Spleen (tissue), 7 donors: ENCODE measurements at regions not wholly inside any gene's neighbourhood (a gene's known extent, or its start where the extent isn't known, plus 50 kb on each side); places are given as distances from the start of the nearest gene placed in this dataset.

ENCODE experiments used
- CTCF ChIP-seq, 11 experiments: fragments of 200-600 bp in 7 of 11; fragments of 450-650 bp in 4 of 11; sonication (generic) in 4 of 11; IDR thresholded peaks in 8 of 11; conservative IDR thresholded peaks in 3 of 11; 1 replicate in 7 of 11; 2 replicates in 4 of 11; pipeline versions ENCODE4 v1.4.0 to v1.8.0; 2016 to 2021; ENCODE audit warnings: antibody characterized with exemption in 11 of 11, inconsistent platforms in 4 of 11, mild to moderate bottlenecking in 1 of 11
- POLR2A ChIP-seq, 3 donors: fragments of 450-650 bp; IDR thresholded peaks; one replicate each; pipeline ENCODE4 v1.5.1; 2017; ENCODE audit warnings: antibody characterized with exemption in 3 of 3, mild to moderate bottlenecking in 1 of 3
- donor health status: DM: no; HTN: no; CAD: no; lungs with moderate emphysema.
- donor health status: DM: no; HTN: no; CAD: no.
- donor health status: DM: no; HTN: no; CAD: no.

GRCh38 chr3:65172209-65172608, 484.4 kb upstream of the ADAMTS9 start:
- TF ChIP-seq POLR2A (IDR thresholded peaks at IDR 0.05) (no peak), CTCF (IDR thresholded peaks at IDR 0.05 in 8 of 11, conservative IDR thresholded peaks at IDR 0.05 in 3 of 11) (no peak)
